SK-N-SH treated with all-trans-retinoic acid at 6 μM for 48 hours (cell line): ENCODE measurements at regions not wholly inside any gene's neighbourhood (a gene's known extent, or its start where the extent isn't known, plus 50 kb on each side); places are given as distances from the start of the nearest gene placed in this dataset.

Source experiments
- ATAC-seq: fragments of 200-7000 bp; cut with Tn5 transposase; 3 replicates; pipeline ENCODE4 v1.9.1; 2020; ENCODE audit warnings: mild to moderate bottlenecking, moderate library complexity
- CSDC2 ChIP-seq: fragments of 250-450 bp; sonication (Bioruptor Pico); IDR thresholded peaks from 2 replicates; pipeline ENCODE4 v1.5.0; 2020; ENCODE audit warnings: mild to moderate bottlenecking, moderate library complexity
- ESRRG ChIP-seq: fragments of 250-450 bp; sonication (Bioruptor Pico); IDR thresholded peaks from 2 replicates; pipeline ENCODE4 v1.6.1; 2021; ENCODE audit warnings: mild to moderate bottlenecking
- GLIS3 ChIP-seq: fragments of 250-450 bp; sonication (Bioruptor Pico); IDR thresholded peaks from 2 replicates; pipeline ENCODE4 v1.5.0; 2020; ENCODE audit warnings: mild to moderate bottlenecking, moderate library complexity
- ISL1 ChIP-seq: fragments of 250-450 bp; sonication (Bioruptor Pico); IDR thresholded peaks from 2 replicates; pipeline ENCODE4 v2.1.2; 2022; ENCODE audit warnings: mild to moderate bottlenecking, moderate library complexity
- RARB ChIP-seq: fragments of 250-450 bp; sonication (Bioruptor Pico); IDR thresholded peaks from 2 replicates; pipeline ENCODE4 v1.8.0; 2021; ENCODE audit warnings: mild to moderate bottlenecking, moderate library complexity
- TCF4 ChIP-seq: fragments of 250-450 bp; sonication (Bioruptor Pico); IDR thresholded peaks from 2 replicates; pipeline ENCODE4 v1.8.0; 2021; ENCODE audit warnings: mild to moderate bottlenecking, moderate library complexity, borderline replicate concordance
- TOX ChIP-seq: fragments of 250-450 bp; sonication (Bioruptor Pico); IDR thresholded peaks from 2 replicates; pipeline ENCODE4 v1.8.0; 2021; ENCODE audit warnings: mild to moderate bottlenecking, moderate library complexity, borderline replicate concordance
- ZC3H10 ChIP-seq: fragments of 250-450 bp; sonication (Bioruptor Pico); IDR thresholded peaks from 2 replicates; pipeline ENCODE4 v1.5.1; 2021; ENCODE audit warnings: mild to moderate bottlenecking, moderate library complexity
- ZFP3 ChIP-seq: fragments of 250-450 bp; sonication (Bioruptor Pico); IDR thresholded peaks from 2 replicates; pipeline ENCODE4 v1.5.0; 2020; ENCODE audit warnings: mild to moderate bottlenecking, moderate library complexity
- ZNF8 ChIP-seq: fragments of 450-650 bp; formaldehyde crosslinking; IDR thresholded peaks from 2 replicates; pipeline ENCODE4 v1.5.0; 2020; ENCODE audit warnings: mild to moderate bottlenecking, moderate library complexity
- TF ChIP-seq, protein P1 (sequence below): fragments of 250-450 bp; sonication (Bioruptor Pico); IDR thresholded peaks from 2 replicates; pipeline ENCODE4 v1.5.0; 2020; ENCODE audit warnings: mild to moderate bottlenecking, moderate library complexity
- TF ChIP-seq, protein P2 (sequence below): fragments of 250-450 bp; sonication (Bioruptor Pico); IDR thresholded peaks from 2 replicates; pipeline ENCODE4 v1.8.0; 2021; ENCODE audit warnings: low read depth, mild to moderate bottlenecking, moderate library complexity, borderline replicate concordance
- TF ChIP-seq, protein P3 (sequence below): fragments of 250-450 bp; sonication (Bioruptor Pico); IDR thresholded peaks from 2 replicates; pipeline ENCODE4 v1.5.1; 2020; ENCODE audit warnings: low read depth, mild to moderate bottlenecking, moderate library complexity
- TF ChIP-seq, protein P4 (sequence below): fragments of 250-450 bp; sonication (Bioruptor Pico); IDR thresholded peaks from 2 replicates; pipeline ENCODE4 v1.8.0; 2020; ENCODE audit warnings: mild to moderate bottlenecking, moderate library complexity, borderline replicate concordance

DNA sequence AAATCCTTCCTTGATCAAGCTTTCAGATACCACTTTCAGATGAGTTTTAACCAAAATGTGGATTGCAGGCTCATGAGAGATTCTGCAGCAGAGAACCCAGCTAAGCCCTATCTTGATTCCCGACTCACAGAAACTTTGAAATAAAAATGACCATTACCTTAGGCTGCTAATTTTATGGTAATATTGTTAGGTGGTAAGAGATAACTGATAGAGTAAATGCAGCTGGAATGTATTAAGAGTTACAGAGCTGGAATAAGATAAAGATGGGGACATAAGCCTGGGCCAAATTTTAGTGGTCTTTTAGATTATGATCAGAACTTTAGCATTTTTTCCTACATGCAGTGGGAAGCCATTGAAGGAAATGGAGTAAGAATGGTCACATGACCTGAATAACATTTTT, 1074.0 kb downstream of the CDH11 start:
- ATAC-seq, result no peak
- TF ChIP-seq ZC3H10 (CRISPR knock-in tag) (no peak), TCF4 (CRISPR knock-in tag) (peak; percentile 86)
- TF ChIP-seq, protein P1, sequence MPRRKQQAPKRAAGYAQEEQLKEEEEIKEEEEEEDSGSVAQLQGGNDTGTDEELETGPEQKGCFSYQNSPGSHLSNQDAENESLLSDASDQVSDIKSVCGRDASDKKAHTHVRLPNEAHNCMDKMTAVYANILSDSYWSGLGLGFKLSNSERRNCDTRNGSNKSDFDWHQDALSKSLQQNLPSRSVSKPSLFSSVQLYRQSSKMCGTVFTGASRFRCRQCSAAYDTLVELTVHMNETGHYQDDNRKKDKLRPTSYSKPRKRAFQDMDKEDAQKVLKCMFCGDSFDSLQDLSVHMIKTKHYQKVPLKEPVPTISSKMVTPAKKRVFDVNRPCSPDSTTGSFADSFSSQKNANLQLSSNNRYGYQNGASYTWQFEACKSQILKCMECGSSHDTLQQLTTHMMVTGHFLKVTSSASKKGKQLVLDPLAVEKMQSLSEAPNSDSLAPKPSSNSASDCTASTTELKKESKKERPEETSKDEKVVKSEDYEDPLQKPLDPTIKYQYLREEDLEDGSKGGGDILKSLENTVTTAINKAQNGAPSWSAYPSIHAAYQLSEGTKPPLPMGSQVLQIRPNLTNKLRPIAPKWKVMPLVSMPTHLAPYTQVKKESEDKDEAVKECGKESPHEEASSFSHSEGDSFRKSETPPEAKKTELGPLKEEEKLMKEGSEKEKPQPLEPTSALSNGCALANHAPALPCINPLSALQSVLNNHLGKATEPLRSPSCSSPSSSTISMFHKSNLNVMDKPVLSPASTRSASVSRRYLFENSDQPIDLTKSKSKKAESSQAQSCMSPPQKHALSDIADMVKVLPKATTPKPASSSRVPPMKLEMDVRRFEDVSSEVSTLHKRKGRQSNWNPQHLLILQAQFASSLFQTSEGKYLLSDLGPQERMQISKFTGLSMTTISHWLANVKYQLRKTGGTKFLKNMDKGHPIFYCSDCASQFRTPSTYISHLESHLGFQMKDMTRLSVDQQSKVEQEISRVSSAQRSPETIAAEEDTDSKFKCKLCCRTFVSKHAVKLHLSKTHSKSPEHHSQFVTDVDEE (CRISPR knock-in tag), result peak; percentile 65

GRCh38 chr16:64047207-64047606, 1074.7 kb downstream of the CDH11 start:
- TF ChIP-seq CSDC2 (no peak), ZFP3 (CRISPR knock-in tag) (no peak), TOX (CRISPR knock-in tag) (no peak), ZC3H10 (CRISPR knock-in tag) (no peak), GLIS3 (CRISPR knock-in tag) (no peak), TCF4 (CRISPR knock-in tag) (no peak)
- TF ChIP-seq, protein P2, sequence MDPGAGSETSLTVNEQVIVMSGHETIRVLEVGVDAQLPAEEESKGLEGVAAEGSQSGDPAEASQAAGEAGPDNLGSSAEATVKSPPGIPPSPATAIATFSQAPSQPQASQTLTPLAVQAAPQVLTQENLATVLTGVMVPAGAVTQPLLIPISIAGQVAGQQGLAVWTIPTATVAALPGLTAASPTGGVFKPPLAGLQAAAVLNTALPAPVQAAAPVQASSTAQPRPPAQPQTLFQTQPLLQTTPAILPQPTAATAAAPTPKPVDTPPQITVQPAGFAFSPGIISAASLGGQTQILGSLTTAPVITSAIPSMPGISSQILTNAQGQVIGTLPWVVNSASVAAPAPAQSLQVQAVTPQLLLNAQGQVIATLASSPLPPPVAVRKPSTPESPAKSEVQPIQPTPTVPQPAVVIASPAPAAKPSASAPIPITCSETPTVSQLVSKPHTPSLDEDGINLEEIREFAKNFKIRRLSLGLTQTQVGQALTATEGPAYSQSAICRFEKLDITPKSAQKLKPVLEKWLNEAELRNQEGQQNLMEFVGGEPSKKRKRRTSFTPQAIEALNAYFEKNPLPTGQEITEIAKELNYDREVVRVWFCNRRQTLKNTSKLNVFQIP (CRISPR knock-in tag), result no peak
- TF ChIP-seq, protein P1 (CRISPR knock-in tag), result no peak
- TF ChIP-seq, protein P3, sequence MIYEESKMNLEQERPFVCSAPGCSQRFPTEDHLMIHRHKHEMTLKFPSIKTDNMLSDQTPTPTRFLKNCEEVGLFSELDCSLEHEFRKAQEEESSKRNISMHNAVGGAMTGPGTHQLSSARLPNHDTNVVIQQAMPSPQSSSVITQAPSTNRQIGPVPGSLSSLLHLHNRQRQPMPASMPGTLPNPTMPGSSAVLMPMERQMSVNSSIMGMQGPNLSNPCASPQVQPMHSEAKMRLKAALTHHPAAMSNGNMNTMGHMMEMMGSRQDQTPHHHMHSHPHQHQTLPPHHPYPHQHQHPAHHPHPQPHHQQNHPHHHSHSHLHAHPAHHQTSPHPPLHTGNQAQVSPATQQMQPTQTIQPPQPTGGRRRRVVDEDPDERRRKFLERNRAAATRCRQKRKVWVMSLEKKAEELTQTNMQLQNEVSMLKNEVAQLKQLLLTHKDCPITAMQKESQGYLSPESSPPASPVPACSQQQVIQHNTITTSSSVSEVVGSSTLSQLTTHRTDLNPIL, result no peak
- TF ChIP-seq, all 23 proteins: peak for 0
- no peak for ATAC-seq

GRCh38 chr16:64035337-64035736, 1086.5 kb downstream of the CDH11 start:
- no peak for TF ChIP-seq TCF4 (CRISPR knock-in tag)
- TF ChIP-seq, protein P3, result no peak
- TF ChIP-seq ESRRG (CRISPR knock-in tag), result no peak
- TF ChIP-seq ZNF8 (CRISPR knock-in tag), result no peak
- no peak for TF ChIP-seq ZFP3 (CRISPR knock-in tag)
- TF ChIP-seq, protein P1 (CRISPR knock-in tag), result no peak
- TF ChIP-seq, protein P2 (CRISPR knock-in tag), result no peak
- TF ChIP-seq ZC3H10 (CRISPR knock-in tag), result no peak
- no peak for TF ChIP-seq RARB (CRISPR knock-in tag)
- TF ChIP-seq ISL1 (CRISPR knock-in tag), result no peak
- TF ChIP-seq, protein P4, sequence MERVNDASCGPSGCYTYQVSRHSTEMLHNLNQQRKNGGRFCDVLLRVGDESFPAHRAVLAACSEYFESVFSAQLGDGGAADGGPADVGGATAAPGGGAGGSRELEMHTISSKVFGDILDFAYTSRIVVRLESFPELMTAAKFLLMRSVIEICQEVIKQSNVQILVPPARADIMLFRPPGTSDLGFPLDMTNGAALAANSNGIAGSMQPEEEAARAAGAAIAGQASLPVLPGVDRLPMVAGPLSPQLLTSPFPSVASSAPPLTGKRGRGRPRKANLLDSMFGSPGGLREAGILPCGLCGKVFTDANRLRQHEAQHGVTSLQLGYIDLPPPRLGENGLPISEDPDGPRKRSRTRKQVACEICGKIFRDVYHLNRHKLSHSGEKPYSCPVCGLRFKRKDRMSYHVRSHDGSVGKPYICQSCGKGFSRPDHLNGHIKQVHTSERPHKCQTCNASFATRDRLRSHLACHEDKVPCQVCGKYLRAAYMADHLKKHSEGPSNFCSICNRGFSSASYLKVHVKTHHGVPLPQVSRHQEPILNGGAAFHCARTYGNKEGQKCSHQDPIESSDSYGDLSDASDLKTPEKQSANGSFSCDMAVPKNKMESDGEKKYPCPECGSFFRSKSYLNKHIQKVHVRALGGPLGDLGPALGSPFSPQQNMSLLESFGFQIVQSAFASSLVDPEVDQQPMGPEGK (CRISPR knock-in tag), result no peak
- TF ChIP-seq, all 23 proteins: peak for 0
- ATAC-seq, result no peak
